Fibroblast of gingiva (primary cell): ENCODE measurements at regions not wholly inside any gene's neighbourhood (a gene's known extent, or its start where the extent isn't known, plus 50 kb on each side); places are given as distances from the start of the nearest gene placed in this dataset.

Experiments used
- DNase-seq: peaks from one replicate; pipeline ENCODE4 v3.0.0-alpha.2; 2011; ENCODE audit warnings: low read depth

DNA sequence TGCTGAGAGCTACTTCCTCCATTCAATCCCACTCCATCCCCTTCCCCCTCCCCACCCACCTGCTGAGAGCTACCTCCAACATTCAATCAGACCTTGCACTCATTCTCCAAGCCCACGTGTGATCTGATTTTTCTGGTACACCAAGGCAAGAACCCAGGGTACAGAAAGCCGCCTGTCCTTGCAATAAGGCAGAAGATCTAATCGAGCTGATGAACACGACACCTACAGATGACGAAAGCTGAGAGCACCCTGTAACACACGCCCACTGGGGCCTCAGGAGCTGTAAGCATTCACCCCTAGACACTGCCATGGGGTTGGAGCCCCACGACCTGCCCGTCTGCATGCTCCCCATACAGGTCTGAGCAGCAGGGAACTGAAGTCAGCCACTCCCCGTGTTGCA is 58.3 kb downstream of the TRIML1 start:
- no peak for DNase-seq

- no peak for DNase-seq
Observed at GRCh38 chr4:188198982-188199792, 59.9 kb downstream of the TRIML1 start.

DNA sequence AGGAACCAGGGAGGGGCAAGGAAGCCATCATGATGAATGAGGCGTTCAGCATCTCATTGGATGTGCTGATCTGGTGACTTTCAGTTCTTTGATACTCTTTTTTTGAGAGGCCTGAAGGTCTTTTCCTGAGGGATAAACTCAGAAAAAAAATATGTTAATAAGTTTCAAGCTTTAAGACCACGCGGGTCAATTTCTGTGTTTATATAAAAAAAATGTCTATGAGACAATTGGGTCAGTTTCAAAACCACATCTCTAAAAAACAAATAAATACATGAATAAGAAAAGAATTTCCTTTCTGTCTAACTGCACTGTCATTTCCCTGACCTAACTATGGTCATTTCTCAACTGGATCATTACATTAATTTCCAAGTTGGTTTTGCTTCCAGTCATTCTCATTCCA is 62.6 kb downstream of the TRIML1 start:
- peak; percentile 19 for DNase-seq

- no peak for DNase-seq
Observed at GRCh38 chr4:188206783-188207182, 67.5 kb downstream of the TRIML1 start.

GRCh38 chr4:188214861-188215260 is 75.6 kb downstream of the TRIML1 start:
- no peak for DNase-seq

DNA sequence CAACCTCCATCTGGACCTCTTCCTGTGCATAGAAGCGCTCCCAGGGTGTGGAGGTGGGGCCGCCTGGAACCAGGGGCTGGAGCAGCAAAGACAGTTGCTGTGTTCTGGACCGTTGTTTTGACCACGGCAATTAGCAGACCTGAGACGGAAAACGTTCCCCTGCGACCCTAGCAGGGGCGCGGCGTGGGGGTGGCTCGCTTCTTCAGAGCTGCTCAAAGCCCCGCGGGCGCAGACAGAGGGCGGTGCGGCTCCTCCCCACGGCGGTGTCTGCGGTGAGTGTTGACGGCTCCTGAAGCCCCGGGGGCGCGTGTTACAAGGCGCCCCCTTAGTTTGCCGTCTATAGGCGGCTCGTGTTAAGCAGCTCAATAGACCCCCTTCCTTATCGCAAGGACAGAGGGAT is 79.2 kb downstream of the TRIML1 start:
- no peak for DNase-seq

DNA sequence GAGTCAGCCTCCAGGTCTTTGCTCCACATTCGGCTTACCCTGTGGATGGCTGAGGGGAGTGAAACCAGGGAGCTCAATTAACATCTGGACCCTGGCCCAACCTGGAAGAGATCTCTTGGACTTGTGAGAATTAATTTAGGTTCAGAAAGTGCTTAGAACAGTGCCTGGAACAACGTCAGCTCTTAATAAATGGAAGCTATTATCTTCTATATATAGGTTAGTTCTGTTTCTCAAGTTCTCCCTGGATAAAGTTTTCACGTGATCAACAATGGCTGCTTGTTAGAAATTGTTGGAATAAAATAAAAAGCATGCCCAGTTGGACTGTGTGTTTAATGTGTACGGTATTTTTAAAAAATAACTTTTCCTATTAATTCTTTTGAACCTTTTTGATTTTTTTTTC is 80.8 kb downstream of the TRIML1 start:
- DNase-seq = no peak

GRCh38 chr4:188221090-188221489 is 81.8 kb downstream of the TRIML1 start:
- no peak for DNase-seq

- no peak for DNase-seq
Observed at GRCh38 chr4:188228279-188228678, 89.0 kb downstream of the TRIML1 start.

DNA sequence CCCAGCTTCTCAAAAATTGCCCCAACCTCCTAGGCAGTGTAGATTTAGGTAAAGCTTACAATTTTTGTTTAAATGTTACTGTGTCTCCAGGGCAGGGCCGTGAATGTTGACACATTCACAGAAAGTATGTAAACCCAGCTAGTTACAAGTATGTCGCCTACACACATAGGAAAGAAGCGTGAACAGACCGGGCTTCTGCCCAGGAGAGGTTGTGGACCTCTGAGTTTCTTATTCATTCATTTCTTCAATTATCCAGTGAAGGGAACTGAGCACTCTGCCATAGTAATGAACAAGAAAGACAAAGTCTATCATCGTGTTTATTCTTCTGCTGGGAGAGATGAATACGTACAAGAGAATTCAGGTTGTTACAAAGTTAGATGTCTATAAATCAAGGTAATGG is 93.2 kb downstream of the TRIML1 start:
- DNase-seq = no peak

GRCh38 chr4:188242041-188242440 is 102.8 kb downstream of the TRIML1 start:
- no peak for DNase-seq

- DNase-seq = no peak
Observed at GRCh38 chr4:188245651-188246050, 106.4 kb downstream of the TRIML1 start.

GRCh38 chr4:188246488-188246887 is 107.2 kb downstream of the TRIML1 start:
- no peak for DNase-seq

DNA sequence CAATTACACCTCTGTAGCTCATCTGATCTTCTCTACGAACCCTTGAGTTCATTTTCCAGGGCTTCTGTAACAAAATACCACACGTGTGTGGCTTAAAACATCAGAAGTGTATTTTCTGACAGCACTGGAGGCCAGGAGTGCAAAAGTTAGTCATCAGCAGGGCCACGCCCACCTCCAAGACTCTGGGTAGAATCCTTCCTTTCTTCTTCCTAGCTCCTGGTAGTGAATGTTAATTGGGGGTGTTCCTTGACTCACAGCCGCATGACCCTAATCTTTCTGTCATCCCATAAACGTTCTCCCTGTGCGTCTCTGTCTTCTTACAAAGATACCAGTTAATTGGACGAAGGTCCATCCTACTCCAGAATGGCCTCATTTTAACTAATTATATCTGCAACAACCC is 115.0 kb downstream of the TRIML1 start:
- DNase-seq = no peak

DNA sequence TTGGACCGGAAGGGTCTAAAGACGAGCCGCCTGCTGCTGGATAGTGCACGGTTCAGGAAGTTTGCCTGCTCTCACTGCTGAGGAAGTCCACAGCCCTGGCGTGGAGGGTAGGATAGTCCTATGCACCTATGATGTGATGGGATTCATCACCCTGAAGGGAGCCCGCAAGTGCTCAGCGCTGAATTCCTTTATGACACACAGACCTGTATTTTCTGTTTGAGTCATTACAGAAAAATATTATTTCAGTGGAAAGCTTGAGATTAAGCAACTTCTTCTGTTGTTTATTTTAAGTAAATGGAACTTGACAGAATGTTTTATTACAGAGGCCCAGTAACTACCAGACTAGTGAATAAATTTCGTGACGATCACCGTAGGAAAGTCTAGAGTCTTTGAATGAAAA is 123.2 kb downstream of the TRIML1 start:
- no peak for DNase-seq

DNA sequence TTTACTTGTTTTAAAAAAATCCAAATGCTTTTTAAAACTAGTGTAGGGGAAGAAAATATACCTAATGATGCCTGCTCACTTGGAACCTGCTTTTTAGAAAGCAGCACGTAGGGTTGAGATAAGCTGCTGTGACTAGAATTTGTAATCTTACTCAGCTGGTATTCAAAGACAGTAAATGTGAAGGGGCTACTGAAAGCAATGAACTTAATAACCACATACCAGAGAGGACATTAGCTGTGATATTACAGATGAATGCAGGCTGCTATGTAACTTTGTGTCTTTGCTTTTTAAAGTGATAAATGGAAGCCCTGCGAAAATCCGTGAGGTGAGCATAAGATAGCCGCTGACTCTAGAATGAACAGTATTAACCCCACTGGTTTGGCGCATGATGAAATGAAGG is 124.1 kb downstream of the TRIML1 start:
- DNase-seq = no peak

- no peak for DNase-seq
Observed at GRCh38 chr4:188266386-188266785, 127.1 kb downstream of the TRIML1 start.

DNA sequence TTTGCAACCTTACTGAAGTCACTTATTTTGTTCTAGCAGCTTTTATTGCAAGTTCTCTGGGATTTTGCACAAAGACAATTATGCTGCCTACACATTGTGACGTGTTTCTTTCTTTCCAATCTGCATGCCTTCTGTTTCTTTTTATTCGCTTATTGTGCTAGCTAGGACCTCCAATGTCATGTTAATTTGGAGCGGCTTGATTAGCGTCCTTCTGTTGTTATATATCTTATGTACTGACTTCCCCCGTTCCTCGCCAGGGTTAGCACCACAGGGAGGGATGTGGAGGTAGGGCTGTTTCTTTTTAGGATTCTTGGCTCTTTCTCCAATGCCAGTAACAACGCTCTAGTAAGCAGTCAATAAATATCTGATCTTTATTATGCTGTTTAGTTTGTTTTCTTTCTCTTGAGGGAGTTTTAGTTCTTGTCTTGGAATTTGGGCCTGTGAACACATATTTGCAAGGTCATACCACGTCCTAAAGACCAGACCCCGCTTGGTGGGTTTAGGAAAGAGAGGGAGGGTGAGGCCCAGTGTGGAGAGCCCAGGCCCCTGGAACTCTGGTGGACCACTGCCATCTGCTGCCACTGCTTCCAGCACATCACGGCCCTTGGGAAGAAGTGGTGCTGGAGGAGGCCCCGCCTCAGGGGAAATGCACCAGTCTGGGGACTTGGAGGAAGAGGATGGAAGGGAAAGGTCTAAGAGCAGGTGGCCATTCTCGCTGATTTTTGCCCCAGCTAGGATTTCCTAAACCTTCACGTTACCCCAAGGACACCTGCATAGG is 129.1 kb downstream of the TRIML1 start:
- DNase-seq = no peak

DNA sequence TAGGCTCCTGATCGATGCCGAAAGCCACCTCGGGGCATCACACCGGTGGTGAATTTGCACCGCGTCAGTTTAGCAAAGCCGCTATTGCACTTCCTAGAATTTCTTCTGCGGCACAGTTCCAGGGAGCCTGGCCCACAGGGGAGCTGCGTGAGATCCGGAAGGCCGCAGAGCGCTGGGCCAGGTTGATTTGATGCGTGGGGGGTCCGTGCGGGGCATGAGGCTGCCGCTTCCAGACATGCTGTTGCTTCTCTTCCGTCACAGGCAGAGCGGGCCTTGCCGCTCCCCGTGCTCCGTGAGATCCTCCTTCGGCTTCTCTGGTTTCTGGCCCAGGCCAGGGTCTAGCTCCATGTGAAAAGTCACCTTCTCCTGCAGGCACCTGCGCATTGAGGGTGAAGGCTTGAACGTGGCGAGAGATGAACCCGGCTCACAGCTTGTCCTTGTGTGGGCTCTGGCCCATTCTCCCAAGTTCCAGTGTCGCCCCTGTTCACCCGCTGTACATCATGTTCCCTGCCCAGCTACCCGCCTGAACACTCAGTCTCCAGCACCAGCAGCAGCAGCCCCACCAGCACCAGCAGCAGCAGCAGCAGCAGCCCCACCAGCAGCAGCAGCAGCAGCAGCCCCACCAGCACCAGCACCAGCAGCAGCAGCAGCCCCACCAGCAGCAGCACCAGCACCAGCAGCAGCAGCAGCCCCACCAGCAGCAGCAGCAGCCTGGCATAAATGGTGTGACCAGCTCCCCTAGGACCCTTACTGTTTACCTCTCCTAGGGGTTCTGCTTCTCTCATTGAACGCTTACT is 131.2 kb downstream of the TRIML1 start:
- DNase-seq = no peak

DNA sequence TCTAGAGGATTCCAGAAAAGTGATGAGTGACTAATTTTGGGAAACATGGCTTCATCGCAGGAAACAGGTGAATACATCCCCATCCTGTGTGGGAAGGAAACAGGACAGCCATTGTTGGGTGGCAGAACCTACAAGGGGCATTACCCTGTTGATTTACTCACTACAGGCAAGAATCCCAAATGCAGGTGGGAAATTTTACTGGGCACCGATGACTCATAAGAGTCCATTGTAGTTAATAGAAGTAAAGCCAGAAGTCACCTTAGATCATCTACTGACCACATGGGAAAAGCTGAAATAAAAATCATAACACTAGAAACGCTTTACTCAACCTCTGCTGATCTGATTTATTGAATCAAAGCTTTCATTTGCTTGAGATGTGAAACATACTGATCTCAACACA is 136.4 kb downstream of the TRIML1 start:
- no peak for DNase-seq

DNA sequence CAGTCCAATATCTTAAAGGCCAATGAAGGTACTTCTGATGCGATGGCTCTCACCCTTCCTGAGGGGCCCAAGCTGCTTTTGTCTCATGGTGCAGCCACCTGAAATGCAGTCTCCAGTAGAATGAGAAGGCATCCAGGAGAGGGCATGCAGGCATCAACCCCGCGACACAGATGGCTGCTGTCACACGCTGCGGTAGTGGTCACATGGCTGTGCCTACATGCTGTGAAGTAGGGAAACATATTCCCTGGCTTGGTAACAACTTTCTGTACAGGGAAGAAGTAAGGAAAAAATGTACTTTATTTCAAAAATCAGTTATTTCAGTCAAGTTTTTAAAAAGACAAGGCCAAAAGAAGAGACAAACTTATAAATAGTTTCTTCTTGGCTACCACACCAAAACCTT is 139.9 kb downstream of the TRIML1 start:
- DNase-seq = no peak

DNA sequence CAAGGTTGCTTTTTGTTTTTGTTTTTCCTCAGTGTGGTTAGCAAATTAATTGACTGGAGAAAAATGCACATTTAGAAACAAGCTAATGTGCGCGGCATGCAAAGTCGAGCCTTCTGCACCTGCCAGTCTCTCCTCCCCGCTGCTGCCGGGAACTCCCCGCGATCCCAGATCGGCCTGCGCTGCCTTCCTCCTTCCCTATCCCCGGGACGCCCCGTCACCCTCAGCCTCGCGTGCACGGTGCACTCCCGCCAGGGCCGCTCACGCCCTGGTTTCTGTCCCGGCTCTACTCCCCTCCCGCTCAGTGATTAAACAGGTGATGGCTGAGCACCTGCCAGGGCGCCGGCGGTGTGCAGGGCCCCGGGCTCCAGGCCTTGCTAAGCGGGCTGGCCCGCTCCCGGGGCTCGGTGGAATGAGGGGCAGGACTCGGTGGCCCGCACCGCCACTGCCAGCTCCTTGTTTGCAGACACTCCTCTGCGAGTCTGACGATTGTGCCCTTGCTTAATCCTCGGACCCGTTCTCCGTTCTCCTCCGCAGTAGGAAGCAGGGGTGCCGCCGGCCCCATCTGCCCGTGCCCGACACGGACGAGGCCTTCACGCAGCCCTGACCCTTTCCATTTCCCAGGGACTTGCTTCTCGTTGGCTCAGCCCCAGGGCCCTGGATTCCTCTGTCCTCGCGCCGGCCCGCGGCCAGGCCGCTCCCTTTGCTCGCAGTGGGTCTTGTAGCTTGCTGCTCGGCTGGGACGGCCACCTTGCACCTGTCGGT is 143.4 kb downstream of the TRIML1 start:
- DNase-seq = no peak
